GM18868 (cell line): ENCODE measurements at regions not wholly inside any gene's neighbourhood (a gene's known extent, or its start where the extent isn't known, plus 50 kb on each side); places are given as distances from the start of the nearest gene placed in this dataset.
A peak's percentile ranks its signal among the peaks of the same experiment; 100 is the strongest.

Experiments used
- ATAC-seq: cut with Tn5 transposase; IDR thresholded peaks from one replicate; pipeline ENCODE4 v1.9.1; 2021; ENCODE audit warnings: mild to moderate bottlenecking, moderate library complexity; ENCODE audit not compliant: unreplicated experiment

DNA sequence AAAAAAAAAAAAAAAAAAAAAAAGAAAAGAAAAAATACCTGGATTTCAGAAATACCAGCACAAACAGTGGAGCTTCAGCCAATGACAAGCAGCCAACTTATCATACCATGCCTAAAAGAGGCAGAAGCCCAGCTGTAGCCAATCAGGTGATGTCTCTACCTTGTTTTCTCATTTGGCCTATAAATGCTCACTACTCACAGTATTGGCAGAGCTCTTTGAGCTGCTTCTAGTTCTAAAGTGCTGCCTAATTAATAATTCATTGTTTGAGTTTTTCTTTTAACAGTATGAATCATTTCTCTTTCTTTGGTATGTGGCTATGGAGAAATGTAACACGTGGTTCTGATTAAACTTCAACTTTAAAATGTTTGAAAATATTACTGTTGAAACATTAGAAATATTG, 188.8 kb upstream of the TECRL start:
- no peak for ATAC-seq

DNA sequence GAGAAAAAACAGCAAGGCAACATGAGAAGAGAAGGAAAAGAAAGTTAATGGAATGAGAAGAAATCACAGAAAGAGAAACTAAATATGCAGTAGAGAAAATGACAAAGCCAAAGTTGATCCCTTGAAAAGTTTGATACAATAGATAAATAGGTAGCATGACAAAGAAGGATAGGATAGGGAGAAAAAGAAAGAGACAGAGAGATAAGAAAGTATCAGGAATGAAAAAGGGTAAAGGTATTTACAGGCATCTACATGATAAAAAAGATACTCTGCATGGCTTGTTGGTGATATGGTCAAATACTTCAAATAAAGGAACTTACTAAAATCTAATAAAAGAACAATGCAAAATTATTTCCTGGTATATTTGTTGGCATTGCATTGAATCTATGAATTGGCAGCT, 185.5 kb upstream of the TECRL start:
- no peak for ATAC-seq

DNA sequence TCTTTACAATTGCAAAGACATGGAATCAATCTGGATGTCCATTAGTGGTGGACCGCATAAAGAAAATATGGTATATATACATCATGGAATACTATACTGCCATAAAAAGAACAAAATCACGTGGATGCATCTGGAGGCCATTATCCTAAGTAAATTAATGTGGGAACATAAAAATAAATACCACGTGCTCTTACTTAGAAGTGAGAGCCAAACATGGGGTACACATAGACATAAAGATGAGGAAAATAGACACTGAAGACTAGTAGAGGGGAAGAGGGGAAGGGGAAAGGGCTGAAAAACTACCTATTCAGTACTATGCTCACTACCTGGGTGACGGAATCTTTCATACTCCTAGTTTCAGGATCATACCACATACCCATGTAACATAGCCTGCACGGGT, 179.3 kb upstream of the TECRL start:
- ATAC-seq = no peak

DNA sequence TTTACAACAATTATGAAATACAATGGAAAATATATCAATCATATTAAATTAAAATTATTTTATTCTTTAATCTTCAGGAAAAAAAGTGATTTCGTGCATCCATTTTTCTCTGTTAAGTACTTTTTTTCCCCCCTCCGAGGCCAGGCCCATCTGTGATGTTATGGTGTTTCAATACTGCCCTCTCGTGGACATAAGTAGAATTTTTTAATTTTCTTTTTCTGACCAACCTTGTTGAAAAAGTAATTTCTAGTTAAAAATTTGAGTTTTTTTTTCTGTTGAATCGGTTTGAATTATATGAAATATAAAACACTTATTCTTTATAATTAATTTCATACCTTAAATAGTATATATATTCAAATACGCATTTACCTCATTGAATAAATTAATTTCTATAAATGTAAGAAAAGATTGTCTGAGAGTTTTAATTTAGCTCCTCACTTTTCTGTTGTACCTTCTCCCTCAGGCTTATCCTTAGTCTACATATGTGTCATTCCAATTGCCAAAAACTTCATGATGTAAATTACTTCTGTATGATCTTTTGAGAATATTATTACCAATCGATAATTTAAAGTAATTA, 175.8 kb upstream of the TECRL start:
- ATAC-seq = peak; percentile 77

DNA sequence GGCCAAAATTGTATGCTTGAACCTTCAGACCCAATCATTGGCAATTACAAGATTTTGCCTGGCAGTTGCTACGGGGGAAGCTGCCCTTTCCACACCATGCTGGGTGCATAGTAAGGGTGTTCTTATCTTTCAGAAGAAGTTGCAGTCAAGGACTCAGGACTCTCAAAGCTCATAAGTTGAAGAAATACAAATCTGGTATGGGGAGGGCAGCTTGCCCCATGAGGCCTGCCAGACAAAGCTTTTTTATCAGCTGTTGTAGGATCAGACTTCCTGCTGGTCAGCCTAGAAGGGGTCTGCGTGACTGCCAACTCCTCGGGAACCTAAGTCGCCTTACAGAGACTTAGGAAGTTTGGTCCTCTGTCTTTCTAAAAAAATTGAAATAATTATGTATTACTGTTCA, 174.9 kb upstream of the TECRL start:
- ATAC-seq = no peak

DNA sequence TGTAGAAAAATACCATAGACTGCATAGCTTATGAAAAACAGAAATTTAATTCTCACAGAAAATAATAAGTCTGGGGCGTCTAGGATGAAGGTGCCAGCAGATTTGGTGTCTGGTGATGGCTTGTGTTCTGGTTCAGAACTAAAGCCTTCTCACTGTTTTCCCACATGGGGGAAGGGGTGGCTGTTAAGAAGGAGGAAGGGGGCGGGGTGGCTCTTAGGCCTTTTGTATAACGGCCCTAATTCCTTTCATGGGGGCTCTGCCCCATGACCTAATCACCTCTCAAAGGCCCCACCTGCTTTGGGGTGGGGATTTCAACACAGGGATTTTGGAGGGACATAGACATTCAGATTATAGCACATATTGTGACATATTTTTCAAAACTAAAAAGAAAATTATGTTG, 173.2 kb upstream of the TECRL start:
- no peak for ATAC-seq

DNA sequence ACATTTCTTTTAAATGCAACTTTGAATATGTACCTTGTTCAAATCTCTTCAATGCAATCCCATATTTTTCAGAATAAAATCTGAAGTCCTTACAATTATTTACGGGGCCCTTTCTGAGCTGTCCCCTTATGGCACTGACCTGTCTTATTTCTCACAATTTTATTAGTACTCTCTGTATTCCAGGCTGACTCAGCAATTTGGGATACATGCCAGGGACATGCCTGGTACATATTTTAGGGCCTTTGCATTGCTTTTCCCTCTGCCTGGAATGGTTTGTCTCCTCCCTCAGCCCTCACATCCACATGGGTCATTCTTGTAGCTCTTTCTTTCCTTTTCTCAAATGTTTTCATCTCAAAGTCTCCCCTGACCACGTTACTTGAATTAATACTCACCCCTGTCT, 172.2 kb upstream of the TECRL start:
- ATAC-seq = no peak

DNA sequence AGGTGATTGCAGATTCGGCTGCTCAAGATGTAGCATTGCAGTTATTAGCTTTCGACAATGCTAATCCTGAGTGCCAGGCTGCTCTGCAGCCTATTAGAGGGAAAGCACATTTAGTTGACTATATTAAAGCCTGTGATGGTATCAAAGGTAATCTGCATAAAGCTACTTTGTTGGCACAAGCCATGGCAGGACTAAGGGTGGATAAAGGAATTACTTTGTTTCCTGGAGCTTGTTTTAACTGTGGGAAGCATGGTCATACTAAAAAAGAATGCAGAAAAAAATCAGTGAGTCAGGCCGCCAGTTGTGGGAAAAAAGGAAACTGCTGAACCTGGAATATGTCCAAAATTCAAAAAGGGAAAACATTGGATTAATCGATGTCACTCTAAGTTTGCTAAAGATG, 154.9 kb upstream of the TECRL start:
- ATAC-seq = no peak

DNA sequence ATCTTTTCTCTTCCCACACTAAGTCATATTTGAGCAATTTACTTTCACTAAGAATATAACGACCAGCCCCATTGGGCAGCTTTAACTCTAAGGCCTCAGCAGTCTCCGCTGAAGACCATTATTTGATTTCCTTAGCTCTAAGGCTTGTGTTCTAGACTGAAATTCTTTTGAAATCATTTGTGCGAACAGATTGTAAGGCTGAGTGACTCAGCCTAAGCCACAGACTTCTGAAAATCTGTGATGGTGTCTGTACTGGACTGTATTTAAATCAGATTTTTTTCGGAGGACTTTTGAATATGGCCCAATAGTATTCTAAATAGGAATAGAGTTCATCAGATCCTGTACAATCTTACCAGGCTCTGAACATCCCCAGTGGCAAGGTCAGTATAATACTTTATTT, 150.3 kb upstream of the TECRL start:
- ATAC-seq = no peak

DNA sequence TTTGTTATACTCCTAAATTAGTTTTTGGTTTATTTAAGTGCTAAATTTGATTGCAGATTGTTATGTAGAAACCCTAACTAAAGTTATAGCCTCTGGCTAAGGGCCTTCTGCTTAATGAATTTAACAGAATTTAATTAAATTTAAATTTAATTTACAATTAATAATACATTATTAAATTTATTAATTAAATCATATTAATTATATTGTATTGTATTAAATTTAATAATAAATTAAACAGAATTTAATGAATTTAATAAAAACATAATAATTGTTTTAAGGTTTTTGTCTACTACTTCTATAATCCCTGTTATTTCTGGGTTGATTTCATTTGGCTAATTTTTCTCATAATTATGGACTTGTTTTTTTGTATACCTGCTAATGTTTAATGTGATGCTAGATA, 141.9 kb upstream of the TECRL start:
- ATAC-seq = no peak

DNA sequence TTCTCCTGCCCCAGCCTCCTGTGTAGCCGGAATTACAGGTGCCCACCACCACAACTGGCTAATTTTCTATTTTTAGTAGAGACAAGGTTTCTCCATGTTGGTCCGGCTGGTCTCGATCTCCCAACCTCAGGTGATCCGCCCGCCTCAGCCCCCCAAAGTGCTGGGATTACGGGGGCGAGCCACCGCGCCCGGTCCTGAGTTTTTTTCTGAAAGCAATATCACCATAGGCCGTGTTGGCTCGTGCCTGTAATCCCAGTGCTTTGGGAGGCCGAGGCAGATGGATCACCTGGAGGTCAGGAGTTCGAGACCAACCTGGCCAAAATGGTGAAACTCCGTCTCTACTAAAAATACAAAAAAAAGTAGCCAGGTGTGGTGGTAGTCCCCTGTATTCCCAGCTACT, 136.3 kb upstream of the TECRL start:
- no peak for ATAC-seq

DNA sequence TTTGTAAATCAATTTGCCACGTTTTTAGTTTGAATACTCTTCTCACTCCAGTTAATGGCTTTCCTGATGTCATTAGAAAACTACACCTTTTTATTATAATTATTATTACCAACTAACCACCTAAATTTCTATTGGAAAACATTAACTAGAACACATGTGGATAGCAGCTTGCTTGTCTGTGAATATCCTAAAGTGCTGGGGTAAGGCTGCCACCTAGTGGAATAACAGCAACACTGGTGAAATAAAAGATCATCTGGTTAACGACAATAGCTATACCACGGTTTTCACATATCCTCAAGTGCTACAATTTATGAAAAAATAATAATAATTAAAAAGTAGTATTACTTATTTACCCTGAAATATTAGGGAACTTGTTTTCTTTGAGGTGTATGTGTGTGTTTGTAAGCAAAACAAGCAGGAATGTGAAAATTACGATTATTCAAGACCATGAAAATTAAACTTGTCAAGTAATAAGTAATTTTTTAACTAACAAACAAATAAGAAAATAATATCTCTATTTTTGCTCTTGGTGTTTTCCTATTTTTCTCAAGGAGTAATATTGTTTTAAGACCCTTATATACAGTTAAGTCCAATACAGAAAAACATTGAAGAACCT, 130.1 kb upstream of the TECRL start:
- peak; percentile 97 for ATAC-seq

DNA sequence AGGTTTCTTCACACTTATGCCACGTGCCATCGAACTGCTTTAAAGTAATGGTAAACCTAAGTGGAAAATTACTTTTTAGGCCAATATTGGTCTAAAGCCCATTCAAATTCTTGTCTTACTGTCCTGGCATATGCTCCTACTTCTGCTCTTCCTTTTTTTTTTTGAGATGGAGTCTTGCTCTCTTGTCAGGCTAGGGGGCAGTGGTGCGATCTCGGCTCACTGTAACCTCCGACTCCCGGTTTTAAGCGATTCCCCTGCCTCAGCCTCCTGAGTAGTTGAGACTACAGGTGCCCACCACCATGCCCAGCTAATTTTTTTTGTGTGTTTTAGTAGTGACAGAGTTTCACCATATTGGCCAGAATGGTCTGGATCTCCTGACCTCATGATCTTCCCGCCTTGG, 129.0 kb upstream of the TECRL start:
- no peak for ATAC-seq

DNA sequence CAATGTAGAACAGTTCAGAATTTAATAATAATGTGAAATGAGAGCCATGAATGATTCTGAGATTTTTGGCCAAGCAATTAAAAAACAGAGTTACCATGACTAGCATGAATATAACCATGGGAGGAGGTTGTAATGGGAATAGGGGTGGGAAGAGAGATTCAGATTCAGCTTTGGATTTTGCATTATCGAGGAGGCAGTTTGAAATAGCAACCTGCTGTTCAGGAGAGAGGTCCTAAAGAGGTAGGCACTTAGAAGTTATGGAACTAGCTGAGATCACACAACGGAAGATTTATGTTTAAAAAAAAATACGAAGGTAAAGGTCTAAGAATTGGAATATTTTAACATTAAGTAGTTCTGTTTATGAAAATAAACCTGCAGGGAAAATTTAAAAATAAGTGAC, 124.4 kb upstream of the TECRL start:
- ATAC-seq = no peak

DNA sequence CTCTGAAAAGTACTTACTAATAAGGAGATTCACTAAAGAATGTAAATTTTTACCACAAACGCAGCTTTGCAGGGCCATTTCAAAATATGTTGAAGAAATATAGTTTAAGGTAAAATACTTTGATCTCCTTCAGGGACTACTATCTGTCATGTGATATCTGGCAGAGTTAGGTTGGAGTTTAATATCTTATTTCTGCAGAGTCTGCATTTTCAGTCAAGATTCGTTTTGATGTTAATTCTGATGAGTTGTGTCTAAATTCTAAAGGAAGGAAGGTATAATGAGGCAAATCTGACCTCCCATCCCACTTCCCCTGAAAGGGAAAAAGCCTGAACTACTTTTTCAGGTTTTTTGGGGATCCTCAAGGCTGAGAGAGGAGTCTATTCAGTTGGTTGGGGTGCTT, 123.9 kb upstream of the TECRL start:
- ATAC-seq = no peak

DNA sequence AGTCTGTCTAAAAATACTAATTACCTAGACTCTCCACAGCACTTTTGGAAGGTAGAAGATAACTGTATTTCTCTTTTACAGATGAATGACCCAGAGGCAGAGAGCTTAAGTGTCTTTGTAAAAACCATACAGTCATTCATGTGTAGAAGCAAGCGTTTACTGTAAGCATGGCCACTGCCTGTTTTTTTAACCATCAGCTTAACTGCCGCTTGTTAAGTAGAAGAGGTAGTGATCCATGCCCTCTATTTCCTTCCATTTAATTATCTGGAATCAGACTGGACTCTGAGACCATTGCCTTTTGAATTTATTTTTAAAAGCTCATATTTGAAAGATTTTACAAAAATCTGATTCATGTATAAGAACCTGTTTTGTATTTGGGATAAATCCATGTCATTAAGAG, 111.2 kb upstream of the TECRL start:
- ATAC-seq = no peak

DNA sequence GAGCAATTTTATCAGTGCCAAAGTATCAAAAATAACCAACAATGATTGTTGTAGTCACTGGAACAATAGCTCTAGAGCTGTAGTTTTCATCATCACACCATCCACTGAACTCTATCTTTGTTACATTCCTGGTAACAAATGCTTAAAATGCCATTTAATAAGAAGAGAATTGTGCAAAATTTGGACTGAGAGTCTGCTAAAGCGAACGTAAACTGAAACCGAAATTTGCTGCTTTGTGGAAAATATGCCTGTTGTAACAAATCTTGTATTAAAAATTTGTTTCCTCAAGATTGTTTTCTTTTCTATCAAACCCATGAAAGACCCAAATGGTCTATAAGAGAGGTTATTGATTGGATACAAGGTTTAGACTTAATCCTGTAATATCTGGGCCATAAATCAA, 109.3 kb upstream of the TECRL start:
- no peak for ATAC-seq

DNA sequence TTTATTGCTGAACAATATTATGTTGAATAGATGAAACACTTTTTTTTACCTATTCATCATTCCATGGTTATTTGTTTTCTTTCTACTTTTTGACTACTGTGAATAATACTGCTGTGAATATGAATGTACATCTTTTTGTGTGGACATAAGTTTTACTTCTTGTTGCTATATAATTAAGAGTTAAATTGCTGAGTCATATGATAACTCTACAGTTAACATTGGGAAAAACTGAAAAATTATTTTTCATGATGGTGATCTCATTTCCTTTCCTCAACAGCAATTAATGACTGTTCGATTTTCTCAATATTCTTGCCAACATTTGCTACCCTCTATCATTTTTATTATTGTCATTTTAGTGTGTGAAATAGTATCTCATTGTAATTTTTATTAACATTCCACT, 106.9 kb upstream of the TECRL start:
- ATAC-seq = no peak

DNA sequence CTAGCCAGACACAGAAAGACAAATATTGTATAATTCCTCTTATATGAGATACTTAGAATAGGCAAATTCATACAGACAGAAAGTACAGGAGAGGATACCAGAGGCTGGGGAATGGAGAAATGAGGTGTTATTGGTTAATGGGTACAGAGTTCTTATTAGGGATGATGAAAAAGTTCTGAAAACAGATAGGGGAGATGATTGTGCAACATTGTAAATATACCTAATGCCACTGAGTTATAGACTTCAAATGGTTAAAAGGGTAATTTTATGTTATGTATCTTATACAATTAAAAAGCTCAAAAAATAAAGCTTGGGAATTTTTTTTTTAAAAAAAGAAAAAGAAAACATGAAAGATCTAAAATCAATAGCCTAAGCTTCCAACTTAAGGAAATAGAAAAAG, 98.8 kb upstream of the TECRL start:
- no peak for ATAC-seq

DNA sequence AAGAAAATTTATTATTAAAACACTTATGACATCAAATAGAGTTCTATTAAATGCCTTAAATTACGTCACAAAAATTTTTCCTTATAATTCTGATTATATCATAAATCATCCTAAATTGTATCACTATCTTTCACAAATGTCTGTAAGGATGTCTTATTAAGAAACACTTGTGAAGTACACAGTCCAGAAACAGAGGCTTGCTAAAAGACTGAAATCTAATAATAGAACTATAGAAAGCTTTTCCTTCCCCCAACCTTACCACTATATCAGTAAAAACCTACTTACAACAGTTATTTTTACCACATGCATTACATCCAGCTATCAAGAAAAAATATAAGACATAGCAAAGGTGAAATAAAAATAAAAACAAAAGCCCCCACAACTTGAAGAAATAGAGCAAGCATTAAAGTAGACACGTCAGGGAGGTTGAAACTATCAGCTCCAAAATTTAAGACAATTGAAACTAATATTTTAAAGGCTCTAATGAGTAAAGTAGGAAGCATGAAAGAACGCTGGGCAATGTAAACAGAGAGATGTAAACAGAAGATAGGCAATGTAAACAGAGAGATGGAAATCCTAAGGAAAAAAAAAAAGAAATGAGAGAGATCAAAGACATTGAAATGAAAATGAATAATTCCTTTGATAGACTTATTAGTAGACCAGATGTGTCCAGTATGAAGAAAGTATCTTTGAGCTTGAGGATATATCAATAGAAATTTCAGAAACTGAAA, 94.9 kb upstream of the TECRL start:
- no peak for ATAC-seq

DNA sequence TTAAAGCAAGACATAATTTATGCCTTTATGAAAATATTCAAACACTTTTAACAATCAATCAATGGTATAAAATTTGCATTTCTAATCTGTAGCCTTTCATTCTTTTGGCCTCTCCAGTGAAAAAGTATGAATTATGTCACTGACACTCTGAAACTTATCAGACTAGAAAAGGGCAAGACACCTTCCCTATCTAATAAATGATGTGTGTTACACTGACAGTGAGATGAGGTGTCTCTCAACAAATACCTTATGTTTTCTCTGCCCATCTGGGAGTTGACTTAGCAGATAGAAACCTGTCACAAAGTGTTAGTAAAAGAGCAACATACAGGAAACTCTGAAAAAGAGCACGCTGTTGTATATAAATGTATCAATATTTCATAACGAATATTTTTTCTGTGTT, 94.2 kb upstream of the TECRL start:
- no peak for ATAC-seq

DNA sequence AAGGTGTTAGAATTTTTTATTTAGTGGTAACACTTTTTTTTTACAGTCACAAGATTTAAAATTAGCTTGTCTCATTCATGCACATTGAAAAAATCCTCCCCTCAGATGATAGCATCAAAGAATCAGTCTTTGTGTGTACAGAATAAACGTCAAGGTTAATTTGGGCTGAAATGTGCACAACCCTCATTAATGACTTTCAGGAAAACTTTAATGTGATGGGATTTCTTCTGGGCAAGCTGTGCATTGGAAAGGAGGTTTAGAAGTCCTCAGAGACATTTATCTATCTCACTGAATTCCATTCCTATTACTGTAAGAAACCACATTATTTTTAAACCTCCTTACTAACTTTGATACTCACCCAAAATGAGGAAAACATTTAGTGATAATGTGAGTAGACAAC, 88.2 kb upstream of the TECRL start:
- no peak for ATAC-seq

DNA sequence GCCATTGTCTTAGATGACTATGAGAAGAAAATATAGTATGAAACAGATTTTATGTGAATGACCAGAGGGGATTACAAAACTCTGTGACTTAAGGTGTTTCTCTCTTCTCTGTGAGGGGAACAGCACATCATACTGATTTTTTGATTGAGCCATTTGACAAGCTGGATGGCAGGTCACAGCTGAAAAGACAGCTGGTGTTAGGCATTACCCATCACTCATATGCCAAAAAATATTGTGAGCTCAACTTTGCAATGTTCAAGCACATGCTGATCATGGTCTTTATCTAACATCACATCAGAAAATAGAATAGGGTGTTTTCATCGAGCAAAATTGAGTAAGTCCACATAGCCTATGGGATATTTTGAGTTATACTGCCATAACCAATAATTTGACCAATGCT, 86.7 kb upstream of the TECRL start:
- no peak for ATAC-seq
